ENCODE measurements at regions not wholly inside any gene's neighbourhood (a gene's known extent, or its start where the extent isn't known, plus 50 kb on each side); places are given as distances from the start of the nearest gene placed in this dataset.
A peak's percentile ranks its signal among the peaks of the same experiment; 100 is the strongest.

DNA sequence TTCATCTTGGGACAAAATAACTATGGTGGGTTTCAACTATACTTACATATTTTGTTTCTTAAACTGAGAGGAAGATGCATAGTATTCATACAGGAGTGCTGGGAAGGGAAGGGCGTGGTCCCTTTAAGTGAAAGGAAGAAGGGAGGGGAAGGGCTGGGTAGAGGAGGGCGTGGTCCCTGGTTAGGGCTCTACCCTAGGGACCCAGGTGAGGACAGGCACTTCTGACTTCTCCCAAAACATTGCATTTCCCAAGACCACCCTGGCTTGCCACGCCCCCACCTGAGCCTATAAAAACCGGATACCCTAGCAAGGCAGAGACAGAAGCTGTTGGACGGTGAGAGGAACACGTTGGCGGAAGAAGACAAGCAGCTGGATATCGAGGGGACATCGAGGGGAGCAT is 157.6 kb upstream of the PLXNA4 start:
- no peak for DNase-seq

DNA sequence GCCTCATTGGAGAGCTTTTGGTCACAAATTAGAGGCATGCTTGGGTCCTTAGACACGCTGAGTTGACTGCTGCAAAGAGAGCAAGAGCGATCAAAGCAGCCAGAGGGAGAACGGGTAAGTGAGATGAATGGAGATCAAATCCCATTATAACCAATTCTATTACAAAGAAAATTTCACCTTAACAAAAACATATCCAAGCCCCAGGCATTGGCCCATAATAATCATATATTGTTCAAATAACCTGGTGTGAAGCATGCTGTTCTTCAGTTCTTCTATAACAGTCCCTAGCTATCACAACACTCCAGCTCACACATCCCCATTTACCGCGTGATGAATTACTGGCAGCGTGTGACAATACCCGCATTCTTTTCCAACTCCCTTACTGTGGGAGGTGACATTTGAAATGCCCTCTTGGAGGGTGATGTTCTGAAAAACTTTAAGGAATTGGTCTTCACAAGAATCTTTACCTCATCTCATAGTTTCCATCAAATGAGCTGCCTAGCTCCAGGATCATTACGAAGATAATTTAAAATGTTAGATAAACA is 156.1 kb upstream of the PLXNA4 start:
- no peak for DNase-seq

DNA sequence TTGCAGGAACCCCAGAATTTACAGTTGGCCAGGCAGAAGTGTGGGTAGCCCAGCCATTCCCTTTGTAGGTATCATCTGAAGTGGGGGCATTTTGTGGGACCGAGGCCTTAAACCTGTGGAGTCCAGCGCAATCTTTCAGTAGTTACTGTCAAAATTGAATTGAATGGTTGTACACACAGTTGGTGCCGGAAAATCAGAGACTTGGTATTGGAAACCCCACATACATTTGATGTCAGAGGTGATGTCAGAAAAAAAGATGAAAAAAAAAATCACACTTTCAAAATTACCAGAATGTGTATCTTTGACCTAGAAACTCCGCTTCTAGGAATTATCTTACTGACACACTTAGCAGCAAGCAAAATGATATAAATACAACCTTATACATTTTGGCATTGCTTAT is 153.8 kb upstream of the PLXNA4 start:
- no peak for DNase-seq

DNA sequence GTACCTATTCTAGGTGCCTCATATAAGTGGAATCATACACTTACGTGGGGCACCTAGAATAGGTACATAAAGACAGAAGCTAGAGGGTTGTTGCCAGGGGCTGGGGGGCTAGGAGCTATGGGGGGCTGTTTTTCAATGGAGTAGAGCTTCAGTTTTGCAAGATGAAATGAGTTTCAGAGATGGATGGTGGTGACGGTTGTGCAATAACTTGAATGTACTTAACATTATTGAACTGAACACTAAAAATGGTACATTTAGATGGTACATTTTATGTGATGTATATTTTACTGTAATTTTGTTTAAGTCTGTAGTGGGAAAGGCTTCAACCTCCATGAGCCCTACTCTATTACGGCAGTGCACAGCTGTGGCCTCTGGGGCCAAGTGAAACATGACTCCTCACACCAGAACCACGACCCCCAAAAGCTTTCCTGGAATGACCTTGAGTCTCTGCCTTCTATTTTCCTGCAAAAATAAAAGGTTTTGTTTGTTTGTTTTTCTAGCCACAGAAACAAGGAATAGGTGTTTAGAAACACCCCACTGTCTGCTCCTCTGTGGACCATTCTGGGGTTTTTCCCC is 147.3 kb upstream of the PLXNA4 start:
- DNase-seq, result no peak

DNA sequence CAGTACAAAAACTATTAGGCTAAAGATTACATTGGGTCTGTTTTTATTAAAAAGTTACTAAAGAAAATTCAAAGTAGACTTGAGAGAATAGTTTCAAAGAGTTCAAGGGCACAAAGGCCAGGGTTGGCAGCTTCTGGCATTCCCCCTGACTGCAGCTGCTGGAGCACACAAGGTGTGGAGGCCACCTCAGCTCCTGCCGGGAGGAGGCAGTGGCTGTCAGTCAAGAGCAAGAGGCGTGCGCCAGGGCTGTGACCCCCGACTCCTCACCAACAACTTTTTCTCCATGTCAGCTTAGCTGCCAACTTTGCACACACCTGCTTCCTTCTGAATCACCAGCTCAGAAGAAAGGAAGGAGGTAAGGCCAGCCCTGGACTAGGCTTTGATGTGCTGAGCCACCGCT is 144.6 kb upstream of the PLXNA4 start:
- peak; percentile 13 for DNase-seq

DNA sequence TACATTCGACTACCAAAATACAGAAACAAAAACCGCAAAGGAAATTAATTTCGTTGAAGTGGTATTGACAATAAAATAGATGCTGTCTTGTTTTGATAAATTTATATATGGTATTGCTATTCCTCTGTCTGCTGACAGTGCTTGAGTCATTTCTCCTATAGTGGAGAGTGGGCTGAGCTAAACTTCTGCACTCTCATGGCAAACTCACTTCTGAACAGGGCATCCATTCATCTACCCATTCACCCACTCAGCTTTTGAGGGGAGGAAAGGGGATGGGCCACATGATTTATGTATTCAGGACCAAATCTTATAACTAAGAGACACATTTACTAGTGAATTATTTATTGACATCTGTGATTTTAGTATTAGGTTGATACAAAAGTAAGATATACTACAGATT is 137.6 kb upstream of the PLXNA4 start:
- DNase-seq, result no peak

DNA sequence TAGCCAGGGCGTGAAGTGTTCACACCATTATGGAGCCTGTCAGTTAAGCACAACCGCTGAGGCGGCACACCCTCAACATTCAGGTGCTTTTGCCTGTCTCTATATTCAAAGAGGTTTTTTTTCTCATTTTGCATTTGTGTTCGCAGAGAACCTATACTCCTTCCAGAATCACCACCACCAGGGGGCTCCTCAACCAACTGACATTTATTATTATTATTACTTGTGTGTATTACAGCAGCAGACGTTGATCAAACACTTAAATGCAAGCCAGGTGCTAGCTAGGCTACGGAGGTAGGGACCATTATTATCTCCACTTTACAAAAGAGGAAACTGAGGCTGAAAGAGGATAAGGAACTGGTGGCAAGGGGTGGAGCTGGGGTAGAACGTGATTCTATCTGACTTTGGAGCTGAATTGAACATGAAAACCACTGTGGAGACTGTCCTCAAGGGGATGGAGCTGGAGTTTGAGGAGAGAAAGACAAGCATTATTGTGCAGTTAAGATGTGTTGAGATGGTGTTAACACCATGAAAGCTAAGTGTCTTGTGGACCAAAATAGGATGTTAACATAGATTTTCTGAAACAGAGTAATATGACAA is 133.8 kb upstream of the PLXNA4 start:
- peak; percentile 35 for DNase-seq

DNA sequence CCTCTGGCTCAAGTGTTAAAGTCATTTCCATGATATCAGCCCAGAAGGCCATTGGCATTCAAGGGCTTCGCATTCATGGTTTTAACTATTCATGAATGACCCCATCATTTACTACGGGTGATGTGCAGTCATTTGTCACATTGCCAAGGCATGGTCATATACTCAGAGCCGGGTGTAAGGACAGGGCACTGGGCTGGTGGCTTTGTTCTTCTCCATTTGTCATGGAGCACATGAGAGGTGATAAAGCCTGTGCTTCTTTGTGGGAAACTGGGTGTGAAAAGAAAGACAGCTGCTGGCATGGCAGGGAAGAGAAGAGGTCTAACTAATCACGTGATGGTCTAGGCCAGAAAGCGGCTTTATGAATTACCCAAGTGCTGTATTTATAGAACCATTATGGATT is 132.2 kb upstream of the PLXNA4 start:
- no peak for DNase-seq

DNA sequence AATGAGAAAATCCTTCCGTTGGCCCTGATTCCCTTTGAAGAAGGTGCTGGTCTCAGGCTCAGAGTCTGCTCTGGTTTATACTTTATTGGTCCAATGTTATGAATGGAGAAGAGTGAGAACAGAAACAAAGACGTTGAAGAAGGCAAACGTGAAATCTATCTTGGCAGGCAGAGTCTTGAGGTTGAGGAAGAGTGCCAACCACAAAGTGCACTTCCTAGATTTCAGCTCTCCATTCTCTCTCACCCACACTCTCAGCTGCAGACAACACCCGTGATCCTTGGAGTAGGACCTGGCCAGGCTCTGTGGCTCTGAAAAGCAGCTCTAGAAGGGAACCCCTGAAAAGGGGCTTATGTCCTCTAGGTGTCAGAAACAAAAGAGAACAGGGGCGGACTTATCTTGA is 128.9 kb upstream of the PLXNA4 start:
- DNase-seq, result no peak

DNA sequence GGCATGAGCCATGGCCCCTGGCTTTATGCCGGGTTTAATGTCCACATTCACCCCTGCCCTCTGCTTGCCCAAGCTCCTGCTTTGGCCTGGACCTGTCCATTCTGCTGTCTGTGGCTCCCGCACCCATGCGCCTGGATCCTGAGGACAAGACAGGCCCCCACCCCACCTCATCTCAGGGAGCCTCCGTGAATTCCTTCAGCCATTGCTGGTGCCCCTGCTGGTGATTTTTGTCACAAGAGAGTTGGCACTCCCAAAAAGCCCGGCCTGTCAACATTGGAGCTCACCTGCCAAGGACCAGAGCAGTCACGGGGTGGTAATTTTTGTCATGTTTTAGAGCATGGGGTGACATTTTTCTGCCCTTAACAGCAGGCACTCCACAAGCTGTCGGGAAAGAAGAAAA is 127.5 kb upstream of the PLXNA4 start:
- DNase-seq, result no peak

DNA sequence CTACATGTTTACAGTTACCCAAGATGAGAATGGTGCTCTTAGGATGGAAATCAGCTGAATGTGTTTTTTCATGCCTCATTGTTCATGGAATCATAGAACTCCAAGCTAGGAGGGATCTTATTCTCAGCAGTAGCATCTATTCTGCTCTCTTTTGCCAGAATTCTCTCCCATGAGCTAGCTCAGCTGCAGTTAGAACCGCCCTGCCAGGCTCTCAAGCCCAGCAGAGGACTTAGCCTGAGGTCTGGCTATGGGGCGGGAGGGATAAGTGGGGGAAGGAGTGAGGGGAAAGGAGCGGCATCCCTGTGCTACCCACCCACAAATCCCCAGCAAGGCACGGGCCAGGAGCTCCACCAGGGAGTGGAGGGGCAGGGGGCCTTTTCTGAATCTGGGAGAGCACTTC is 120.7 kb upstream of the PLXNA4 start:
- DNase-seq, result no peak

DNA sequence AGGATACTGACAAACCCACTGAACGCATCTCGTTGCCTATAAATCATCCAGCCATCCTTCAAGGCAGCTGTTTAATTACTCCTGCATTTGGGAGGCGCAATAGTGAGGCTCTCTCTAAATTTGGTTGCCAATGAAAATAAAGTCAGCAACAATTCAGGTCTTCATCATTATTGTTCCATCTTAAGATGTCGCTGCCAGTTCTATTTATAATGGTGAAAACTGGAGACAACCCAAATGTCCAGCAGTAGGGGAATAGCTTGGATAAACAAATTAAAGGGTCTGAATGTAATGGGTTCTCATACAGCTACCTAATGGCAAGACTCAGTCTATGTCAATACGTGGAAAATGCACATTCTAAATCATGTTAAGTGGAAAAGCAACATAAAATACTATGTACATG is 120.1 kb upstream of the PLXNA4 start:
- DNase-seq, result no peak

DNA sequence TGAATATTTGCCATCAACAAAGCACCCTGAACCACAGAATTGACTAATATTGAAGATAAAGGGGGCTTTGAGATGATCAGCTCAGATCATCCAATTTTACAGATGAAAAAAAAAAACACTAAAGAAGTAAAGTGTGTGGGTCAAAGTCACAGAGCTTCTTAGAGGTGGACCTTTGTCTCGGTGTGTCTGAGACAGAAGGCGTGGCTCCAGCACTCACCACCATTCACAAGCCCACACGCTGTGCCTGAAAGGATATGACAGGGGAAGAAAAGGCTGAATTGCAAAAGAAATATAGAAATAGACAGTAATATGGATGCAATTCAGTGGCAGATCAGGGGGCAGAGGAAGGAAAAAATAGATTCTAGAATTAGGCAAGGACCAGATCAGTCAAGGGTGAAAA is 114.9 kb upstream of the PLXNA4 start:
- DNase-seq, result no peak

DNA sequence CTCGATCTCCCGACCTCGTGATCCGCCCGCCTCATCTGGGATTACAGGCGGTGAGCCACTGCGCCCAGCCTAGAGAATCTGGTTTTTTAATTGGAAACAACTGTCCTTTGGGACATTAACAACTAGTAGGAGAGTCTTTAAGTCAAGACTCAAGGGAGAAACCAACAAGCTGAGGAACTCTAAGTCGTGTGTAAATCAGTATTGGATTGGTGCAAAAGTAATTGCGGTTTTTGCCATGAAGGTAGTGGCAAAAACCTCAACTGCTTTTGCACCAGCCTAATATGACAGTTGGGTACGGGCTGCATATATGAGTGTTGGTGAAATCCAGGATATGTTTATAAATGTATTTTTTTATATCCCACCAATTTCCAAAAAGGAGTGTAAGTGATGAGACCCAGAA is 113.9 kb upstream of the PLXNA4 start:
- DNase-seq, result no peak

DNA sequence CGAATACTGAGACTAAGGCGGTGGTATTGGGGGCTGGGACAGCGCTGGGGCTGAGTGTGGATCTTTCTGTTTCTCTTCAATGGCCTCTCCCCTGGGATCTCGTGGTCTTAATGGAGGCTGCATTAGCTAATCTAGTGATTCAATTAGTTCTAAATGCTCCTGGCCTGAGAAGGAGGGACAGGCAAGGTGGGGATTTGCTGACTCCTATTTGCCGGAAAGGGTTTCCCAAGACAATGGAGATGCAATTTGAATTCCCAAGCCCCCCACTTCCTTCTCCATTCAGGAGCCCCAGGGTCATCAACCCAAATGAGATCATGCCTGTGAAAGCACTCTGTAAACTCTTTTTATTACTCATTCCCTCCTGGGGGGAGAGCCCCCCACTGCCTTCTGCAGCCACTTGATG is 111.7 kb upstream of the PLXNA4 start:
- no peak for DNase-seq

DNA sequence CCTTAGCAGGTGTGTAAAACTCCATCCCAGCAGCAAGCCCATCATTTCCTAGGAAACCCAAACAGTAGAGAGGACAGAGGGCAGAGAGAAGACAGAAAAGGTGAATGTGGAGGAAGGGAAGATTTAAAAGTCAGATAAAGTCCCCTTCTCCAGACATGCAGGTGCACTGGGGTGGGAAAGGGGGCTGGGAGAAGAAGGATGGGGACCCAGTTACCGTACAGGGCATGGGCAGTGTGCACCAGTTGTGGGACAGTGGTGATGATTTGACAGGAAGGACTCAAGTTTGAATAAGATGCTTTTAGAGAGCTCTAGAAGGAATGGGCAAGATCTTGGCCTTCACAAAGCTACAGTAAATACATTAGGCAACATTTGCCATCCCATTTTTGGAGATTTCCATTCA is 110.7 kb upstream of the PLXNA4 start:
- DNase-seq, result no peak

DNA sequence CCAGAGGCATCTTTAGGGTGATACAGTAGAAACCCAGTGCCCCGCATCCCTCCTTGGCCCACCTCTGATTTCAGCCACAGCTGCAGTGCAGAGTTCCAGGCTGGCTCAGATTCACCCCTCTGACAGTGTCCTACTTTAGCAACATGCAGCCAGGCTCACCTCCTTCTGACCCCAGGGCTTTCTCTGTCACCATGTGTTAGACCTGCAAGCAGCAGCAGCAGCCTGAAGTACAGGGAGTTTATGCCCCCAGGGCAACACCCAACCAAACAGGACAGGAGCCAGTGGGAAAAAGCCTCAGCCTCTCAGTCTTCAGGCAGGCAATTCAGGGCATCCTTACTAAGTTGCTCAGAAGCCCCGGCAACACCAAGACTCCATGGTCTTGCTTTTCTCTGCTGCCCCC is 109.0 kb upstream of the PLXNA4 start:
- no peak for DNase-seq

DNA sequence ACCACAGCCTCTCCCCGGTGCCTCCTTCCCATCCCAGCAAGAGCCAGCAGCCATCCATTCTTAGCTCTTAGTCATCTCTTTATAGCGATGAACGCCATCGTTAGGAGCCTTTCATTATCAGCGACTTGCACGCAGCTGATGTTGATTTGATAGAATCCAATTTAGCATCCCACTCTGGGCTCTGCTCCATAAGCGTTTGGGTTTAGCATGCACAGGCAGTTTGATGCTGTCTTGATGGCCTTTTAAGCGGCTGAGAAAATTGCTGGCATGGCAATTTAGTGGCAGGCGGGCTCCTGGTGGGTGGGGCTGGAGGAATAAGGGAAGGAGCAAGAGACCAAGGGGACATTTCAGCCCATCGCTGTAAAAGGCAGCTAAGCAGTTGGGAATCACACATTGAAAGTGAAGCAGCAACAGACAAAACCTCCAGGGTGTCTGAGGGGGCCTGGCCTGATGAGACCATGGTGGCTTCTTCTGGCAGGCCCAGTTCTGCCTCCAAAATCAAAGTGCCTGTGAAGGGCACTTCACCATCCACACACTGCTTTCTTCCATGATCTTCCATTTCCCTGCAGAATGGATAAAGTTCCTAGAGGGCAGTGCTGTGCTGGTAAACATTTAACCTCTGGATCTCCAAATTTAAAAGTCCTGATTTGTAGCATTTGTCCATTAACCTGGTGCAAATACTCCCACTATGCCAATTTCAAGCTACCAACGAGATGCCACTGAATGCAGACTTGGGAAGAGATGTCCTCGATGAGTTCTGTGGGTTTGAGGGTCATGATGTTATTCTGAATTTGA is 107.8 kb upstream of the PLXNA4 start:
- no peak for DNase-seq

DNA sequence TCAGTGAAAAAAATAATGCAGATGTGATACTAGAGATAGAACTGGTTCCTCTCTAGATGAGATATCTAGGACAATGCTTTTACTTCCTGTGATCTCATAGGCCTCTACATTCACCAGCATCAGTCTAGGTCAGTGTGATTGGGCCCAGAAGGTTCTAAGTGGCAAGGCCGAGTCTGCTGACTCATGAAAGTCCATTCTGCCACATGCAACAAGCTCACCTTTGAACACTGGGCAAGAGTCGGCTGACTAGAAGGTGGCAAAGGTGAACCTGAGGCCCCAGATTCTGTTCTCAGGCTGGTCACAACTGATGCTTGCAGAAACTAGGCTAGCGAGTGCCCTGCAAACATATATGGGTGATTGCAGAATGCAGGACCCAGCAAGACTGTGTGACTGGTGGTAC is 105.7 kb upstream of the PLXNA4 start:
- no peak for DNase-seq

DNA sequence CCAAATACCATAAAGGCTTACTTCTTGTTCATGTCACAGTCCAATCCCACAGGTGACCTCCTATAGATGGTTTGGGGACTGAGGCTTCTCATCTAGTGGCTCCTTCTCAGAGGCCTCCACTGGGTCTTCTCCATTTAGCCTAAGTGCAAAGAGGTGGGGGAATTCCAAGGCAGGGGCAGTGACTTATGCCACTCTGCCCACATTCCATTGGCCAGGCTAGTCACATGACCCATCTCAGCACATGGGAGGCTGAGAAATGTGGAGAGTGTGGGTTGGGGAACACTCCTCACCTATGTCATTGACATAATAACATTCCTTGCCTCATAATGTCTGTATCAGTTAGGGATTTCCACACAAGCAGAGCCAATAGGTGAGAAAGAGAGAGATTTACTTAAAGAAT is 104.3 kb upstream of the PLXNA4 start:
- DNase-seq, result no peak

DNA sequence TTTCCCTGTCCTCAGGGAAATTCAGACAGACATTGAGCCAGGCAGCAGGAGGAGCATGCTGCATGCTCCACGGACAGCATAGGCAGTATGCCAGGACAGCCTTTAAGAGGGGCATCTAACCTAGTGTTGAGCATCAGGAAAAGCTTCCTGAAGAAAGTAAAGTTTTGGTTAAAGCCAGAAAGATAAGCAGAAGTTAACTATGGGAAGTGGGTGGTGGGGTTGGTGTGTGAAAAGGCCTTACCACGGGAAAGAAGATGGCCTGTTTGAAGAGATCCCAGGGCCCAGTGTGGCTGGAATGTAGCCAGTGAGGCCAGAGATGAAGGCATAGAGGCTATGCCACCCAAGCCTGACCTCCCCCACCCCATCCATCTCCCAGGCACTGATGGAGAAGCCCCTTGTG is 102.4 kb upstream of the PLXNA4 start:
- DNase-seq, result no peak

DNA sequence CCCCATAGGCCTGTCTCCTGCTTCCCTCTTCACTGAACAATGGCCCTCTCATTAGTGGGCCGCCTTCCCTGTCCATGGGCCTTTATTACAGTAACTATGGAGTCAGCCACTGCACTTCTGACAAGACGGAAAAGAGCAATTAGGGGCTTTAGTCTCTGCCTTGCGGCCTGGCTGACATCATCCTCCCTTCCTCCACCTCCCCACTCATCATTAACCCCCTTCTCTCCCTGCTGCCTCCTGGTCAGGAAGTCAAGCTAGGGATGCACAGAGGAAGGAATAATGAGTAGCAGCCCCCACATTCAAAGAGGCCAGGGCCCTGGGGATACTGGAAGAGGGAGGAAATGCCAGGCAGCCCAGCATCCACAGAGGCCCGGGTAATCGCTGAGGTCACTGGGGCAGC is 101.6 kb upstream of the PLXNA4 start:
- no peak for DNase-seq

DNA sequence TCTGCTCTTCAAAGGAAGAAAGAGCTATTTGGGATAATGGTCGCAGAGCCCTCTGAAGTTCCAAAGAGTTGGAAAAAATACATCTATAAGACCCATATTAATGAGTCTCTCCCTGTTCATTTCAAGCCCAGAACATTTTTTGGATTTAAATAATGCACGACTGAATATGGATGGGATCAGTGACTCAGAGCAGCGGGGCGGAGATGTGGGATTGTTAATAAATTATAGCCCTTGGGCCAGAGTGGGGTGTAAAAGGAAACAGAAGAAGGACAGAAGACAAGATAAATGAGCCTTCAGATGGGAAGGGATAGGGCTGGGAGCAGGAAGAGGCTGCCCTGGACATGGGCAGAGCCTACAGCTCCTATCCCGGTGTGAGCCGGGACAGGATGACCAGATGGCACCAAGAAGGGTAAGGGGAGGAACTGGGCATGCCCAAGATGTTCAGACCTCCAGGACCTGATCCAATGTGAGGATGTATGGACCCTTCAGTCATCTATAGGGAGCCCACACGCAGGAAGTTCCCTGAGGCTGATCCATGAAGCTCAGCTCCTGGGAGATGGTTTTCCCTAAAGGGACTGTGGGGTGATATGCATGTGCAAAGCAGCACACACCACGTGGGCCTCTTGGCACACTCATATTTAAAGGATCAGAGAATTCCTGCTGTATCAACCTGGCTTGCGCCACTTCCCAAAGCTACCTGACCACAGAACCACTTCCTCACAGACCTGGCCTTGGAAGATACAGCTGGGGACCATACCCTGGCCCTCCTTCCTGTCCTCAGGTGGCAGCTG is 96.1 kb upstream of the PLXNA4 start:
- no peak for DNase-seq

DNA sequence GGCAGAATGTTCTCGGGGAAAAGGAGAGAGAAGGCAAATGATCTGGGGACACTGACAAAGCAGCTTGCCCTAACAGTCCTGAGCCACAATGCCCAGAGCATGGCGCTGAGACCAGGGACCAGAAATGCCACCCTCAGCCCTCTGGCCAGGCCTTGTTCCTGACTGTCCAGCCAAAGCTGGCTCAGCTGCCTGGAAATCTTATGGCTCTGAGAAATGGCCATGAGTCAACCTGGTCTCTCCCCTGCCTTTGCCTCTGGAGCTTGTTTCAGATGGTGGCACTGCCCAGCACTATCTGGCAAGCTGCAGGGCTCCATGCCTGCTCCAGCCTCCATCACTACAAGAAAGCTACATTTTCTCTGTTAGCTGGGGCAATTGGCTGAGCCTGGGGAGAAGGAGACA is 90.5 kb upstream of the PLXNA4 start:
- DNase-seq, result no peak
